HG02973 (cell line): ENCODE measurements at regions not wholly inside any gene's neighbourhood (a gene's known extent, or its start where the extent isn't known, plus 50 kb on each side); places are given as distances from the start of the nearest gene placed in this dataset.
"Not testable (repeated sequence)": the region's sequence is repeated elsewhere in the genome, so short reads cannot be mapped to it uniquely, and the experiment has no call there.

Experiments used
- ATAC-seq: cut with Tn5 transposase; IDR thresholded peaks from one replicate; pipeline ENCODE4 v1.9.1; 2021; ENCODE audit warnings: moderate library complexity; ENCODE audit not compliant: unreplicated experiment

DNA sequence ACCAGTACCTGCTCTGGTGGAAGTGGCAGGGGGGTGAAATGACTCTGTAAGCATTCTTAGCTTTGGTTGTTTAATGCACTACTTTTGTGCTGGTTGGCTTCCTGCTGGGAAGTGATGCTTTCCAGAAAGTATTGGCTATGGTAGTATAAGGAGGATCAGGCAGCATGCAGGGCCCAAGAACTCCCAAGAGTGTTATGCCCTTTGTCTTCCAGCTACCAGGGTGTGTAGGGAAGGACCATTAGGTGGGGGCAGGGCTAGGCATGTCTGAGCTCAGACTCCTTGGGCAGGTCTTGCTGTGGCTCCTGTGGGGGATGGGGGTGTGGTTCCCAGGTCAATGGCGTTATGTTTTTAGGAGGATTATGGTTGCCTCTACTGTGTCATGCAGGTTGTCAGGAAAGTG lies 135.8 kb upstream of the TRPC7 start:
- ATAC-seq, result no peak

DNA sequence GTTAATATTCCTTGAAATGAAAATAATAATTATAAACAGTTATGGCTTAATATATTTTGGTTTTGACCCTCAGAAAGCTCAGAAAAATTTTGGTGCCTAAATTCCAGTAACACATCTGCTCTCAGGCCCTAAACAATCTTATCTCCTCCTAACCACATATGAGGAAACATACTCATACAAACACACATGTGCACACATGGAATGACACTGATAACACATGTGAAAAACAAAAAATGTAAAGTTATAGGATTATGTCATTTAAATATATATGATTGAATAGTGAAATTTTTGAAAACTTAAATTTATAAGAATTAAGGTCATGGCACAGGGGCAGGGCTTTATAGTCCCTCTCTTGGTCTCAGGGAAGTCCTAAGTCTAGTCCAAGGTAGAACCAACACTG lies 127.2 kb upstream of the TRPC7 start:
- no peak for ATAC-seq

DNA sequence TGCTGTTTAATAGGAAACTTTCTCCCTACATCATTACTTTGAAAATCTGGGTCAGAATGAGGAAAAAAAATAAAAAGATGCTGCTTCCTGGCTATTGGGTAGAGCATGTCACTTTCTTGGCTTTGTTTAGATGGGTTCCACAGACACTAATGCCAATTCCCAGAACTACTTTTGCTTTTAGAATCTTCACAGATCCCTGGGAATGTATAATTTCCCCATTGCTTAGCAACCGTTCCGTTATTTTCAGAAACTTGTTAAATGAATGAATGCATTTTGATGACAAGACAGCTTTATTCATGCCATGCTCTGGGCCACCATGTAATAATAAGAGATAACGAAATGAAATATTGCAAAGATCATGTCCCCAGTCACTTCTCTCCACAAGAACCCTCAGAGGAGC lies 126.5 kb upstream of the TRPC7 start:
- ATAC-seq, result no peak

DNA sequence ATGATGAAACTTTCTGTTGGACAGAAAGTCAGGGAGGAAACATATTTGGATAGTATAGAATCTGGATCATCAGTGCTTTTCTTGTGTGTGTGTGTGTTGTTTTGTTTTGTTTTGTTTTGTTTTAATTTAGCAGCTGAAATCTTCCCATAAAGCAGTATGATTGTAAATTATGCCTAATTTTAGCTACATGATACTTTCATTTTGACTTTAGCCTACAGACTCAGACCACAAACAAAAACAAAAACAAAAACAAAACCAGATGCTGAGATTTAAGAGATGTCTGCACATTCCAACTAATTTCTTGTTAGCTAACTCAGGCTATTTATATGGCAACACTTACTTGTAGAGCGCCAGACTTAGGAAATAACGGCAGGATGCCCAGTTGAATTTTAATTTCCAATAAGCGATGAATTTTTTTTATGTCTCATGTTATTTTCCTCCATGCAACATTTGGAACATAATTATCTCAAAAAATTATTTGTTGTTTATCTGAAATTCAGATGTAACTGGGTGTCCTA lies 119.5 kb upstream of the TRPC7 start:
- ATAC-seq, result no peak

DNA sequence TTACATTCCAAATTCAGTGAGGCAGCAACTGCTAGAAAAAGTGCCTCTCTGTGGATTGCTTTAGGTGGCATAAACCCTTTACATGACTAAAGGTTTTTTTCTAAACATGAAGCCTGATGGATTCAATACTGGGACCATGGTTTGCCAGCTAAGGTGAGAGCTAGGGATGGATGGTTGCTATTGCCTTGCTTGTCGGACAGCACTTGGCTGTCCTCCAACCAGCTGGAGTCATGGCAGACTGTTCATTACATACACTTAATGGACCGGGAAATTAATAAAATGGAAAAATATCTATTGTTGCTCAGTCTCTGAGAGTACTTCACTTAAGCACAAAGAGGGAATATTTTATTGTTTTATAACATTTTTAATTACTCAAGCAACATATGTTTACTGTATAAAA lies 116.9 kb upstream of the TRPC7 start:
- no peak for ATAC-seq

DNA sequence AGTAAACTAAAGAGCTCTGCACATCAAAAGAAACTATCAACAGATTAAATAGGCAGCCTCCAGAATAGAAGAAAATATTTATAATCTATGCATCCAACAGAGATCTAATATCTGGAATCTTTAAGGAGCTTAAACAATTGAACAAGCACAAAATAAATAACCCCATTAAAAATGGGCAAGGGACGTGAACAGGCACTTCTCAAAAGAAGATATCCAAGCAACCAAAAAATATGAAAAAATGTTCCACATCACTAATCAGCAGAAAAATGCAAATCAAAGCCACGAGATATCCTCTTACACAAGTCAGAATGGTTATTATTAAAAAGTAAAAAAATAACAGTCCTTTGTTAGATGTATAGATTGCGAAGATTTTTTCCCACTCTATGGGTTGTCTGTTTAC lies 109.1 kb upstream of the TRPC7 start:
- no peak for ATAC-seq

DNA sequence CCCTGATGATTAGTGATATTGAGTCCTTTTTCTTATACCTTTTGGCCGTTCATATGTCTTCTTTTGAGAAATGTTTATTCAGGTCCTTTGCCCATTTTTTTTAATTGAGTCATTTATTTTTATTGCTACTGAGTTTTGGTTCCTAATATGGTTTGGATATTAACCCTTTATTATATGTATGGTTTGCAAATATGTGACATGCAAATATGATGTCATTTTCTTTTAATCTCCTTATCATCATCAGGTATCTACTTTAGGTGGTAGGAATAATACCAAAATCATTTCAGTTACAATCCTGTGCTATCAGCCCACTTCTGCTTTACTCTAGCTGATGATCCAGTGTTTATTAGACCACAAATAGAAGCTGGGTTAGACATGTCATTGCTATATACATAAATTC lies 102.3 kb upstream of the TRPC7 start:
- no peak for ATAC-seq

DNA sequence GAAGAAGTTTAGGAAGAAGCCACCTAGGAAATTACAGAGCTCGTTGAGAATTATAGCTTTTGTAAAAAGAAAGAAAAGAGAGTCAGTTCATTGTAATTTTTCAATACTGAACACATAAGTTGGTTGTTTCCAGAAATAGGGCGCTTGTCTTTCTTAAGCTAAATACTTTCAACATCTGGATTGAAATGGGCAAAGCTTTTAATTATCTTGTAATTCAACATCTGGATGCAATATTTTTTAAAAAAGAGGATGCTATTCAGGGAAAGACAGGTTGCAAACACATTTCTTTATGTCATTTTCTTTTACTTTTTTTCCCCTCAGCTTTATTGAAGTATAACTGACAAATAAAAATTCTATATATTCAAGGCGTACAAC lies 100.7 kb upstream of the TRPC7 start:
- ATAC-seq, result no peak

DNA sequence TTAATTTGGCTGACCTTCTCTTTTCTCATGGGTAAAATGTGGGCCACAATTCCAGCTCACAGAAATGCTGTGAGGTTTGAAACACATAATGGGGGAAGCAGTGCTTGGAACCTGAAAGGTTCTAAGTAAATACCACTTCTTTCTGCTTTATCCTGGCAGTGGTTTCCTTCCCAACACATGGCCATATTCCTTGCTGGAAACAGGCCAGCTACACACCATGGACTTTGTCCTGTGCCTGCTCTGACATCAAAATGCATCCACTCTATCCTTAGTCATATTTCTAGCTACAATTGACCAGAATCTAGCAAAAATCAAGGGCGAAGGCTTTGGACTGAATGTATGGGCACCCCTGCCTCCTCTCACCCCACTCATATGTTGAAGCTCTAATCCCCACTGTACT lies 93.1 kb upstream of the TRPC7 start:
- ATAC-seq, result no peak

DNA sequence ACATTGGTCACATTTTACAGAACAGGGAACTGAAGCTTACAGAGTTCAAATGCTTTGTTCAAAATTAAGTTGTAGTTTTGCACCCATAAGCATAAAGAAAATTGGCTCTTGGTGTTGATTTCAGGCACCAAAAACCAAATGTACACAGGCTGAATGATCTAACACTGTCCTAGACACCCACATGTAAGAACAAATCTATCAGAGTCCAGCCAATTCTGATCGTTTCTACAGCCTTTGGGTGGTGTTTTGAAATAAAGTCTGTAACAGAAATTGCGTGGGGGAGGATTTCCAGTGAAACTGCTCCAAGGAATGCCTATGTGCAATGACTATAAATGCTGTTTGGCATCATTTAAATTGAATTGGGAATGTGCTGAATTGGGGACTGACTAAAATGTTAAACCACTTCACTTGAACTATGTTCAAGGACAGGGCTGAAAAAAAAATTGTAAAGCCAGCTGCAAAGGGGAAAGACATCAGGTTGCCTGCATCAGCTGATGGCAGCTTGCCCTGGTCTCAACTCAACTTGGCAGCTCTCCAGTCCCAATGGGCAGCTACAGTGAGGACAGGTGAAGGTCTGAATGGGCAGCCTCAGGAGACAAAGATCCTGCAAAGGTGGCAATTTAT lies 92.2 kb upstream of the TRPC7 start:
- ATAC-seq, result no peak

DNA sequence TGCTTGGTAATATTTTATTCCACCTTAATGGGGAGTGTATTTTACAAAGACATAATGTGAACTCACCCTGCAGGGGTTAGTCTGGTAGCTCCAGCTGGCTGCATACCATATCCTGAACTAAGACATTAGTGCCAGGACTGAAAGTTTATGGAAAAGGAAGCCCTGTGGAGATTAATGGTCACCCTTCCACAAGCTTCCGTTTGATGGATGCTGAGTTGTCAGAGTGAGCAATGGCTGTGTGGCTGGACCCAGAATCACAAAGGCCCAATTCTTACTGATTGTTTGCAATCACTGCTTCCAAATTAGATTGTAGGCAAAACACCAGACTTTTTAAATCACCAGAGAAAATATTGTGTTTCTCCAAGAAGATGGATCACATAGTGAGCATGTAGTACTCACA lies 90.1 kb upstream of the TRPC7 start:
- ATAC-seq, result no peak

DNA sequence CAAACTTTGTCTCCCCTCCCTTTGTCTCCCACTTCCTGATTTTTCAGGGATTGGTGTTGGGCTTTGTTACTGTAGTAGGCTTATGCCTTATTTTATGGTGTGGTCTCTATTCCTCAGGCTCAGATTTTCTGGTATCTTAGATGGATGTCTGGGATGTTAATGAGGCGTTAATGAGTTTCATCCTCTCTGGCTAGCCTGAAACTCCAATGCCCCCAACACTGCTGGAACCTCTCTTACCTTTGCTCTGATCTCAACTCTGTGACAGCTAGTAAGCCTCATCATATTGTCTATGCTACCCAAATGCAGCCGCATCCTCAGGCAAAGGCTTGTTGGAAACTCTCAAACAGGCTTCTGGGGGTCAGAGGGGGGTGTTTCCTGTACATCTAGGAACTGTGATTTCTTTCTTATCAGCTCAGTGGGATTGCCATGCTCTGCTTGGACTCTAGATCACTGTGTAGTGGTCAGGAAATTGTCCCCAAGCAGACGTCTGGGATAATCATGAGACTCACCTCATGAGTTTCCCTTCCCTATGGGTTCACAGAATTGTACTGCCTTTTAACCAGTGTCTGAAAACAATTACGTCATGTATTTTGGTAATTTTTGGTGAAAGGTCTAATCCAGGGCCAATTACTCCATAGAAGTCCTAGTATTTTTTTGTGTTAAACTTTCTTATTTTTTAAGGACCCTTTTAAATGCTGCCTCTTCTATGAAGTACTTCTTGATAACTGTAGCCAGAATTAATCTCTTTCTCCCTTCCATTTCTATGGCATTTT lies 88.8 kb upstream of the TRPC7 start:
- no peak for ATAC-seq

DNA sequence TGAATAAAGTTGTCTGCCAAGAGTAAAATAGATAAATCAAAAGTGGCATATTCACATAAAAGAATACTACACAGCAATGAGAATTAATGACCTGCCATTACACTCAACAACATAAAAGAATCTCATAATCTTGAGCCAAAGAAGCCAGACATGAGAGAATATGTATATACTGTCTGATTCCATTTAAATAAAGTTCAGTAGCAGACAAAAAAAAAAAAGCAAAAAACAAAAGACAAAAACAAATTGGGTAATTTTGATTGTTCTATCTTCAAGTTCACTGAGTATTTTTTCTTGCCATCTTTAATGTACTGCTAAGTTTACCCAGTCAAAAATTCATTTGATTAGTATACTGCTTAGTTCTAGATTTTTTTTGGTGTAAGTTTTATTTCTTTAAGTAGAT lies 87.9 kb upstream of the TRPC7 start:
- no peak for ATAC-seq

DNA sequence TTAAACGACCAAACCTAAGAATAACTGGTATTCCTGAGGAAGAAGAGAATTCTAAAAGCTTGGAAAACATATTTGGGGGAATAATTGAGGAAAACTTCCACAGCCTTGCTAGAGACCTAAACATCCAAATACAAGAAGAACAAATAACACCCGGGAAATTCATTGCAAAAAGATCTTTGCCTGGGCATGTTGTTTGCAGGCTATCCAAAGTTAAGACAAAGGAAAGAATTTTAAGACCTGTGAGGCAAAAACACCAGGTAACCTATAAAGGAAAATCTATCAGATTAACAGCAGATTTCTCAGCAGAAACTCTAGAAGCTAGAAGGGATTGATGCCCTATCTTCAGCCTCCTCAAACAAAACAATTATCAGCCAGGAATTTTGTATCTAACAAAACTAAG lies 82.2 kb upstream of the TRPC7 start:
- not testable (repeated sequence) for ATAC-seq

DNA sequence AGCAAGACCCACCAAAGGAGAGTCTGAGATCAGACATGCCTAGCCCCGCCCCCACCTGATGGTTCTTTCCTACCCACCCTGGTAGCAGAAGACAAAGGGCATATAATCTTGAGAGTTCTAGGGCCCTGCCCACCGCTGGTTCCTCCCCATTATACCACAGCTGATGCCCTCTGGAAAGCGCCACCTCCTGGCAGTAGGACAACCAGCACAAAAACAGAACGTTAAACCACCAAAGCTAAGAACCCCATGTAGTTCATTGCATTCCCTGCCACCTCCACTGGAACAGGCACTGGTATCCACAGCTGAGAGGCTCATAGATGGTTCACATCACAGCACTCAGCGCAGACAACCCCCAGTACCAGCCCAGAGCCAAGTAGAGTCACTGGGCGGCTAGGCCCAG lies 81.2 kb upstream of the TRPC7 start:
- no peak for ATAC-seq

DNA sequence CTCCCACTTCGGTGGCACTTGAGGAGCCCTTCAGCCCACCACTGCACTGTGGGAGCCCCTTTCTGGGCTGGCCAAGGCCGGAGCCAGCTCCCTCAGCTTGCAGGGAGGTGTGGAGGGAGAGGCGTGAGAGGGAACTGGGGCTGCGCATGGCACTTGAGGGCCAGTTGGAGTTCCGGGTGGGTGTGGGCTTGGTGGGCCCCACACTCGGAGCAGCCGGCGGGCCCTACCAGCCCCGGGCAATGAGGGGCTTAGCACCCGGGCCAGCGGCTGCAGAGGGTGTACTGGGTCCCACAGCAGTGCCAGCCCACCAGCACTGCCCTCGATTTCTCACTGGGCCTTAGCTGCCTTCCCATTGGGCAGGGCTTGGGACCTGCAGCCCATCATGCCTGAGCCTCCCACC lies 78.8 kb upstream of the TRPC7 start:
- not testable (repeated sequence) for ATAC-seq

DNA sequence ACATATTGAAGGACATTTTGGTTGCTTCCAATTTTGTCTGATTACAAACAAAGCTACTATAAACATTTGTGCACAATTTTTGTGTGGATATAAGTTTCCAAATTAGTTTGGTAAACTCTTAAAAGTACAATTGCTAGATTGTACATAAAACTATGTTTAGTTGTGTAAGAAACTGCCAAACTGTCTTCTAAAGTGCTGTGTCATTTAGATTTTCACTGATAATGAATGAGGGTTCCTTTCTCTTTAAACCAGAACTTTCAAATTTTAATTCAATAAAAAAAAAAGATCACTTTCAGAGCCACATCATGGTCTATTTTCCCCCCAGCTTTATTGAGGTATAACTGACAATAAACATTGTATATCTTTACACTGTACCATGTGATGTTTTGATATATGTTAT lies 74.0 kb upstream of the TRPC7 start:
- ATAC-seq, result no peak

DNA sequence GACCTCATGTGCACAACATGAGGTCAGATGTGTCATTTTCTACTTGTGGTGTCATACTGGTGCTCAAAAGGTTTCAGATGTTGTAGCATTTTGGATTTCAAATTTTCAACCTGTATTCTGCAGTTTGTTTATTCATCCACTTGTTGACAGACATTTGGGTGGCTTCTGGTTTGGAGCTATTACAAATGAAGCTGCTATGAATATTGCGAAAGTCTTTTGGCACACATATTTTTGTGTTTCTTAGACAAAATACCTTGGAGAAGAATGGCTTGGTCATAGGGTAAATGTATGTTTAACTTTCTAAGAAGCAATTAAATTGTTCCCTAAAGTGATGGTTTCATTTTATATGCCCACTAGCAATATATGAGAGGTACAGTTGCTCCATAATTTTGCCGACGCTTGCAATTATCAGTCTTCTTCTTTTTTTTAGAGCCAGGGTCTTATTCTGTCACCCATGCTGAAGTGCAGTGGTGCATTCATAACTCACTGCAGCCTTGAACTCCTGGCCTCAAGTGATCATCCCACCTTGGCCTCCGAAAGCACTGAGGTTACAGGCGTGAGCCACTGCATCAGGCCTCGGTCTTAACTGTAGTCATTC lies 70.7 kb upstream of the TRPC7 start:
- no peak for ATAC-seq

DNA sequence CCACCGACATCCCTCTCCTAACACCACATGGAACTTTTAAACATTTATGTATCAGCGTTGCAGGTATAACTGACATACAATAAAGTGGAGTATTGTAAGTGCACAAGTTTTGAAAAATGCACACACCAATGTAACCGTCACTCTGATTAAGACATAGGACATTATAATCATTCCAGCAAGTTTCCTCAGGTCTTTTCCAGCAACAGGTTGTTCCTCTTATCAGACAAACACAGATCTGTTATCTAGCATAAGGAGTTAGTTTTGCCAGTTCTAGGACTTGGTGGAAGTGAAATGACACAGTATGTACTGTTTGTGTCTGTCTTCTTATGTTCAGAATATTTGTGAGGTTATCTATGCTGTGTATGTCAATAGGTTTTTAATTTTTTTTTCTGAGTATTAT lies 69.5 kb upstream of the TRPC7 start:
- ATAC-seq, result no peak

DNA sequence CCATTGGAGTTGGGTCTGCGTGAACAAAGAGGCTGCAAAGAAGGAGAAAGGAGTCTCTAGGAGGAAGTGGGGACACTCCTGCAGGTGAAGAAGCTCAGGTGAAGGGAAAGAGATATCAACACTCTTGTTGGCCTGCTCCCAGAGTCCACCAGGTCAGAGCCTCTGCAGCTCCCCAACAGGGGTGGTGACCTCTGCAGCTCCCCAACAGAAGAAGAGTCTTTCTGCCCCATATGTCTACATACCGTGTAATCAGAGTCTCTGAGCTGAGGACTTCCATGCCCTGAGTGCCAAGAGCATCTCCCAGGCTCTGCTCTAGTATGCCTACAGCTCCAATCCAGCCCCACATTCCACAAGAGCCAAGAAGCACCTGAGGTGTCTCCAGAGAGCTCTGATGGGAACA lies 67.4 kb upstream of the TRPC7 start:
- ATAC-seq, result no peak

DNA sequence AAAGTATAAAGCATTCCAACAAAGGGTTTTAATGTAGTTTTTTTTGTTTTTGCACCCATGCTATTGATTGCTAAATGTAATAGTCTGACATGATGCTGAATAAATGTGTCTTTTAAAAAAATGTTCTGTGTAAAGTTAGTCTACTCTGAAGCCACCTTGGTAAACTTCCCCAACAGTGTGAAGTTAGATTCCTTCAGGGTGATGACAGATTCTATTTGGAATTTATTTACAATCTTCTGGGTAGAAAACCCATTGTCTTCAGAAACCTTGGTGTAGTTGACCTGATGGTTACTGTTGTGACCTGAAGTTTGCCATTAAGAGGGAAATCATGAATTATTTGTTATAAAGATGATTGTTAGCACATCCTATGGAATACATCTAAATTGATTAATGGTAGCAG lies 64.7 kb upstream of the TRPC7 start:
- no peak for ATAC-seq

DNA sequence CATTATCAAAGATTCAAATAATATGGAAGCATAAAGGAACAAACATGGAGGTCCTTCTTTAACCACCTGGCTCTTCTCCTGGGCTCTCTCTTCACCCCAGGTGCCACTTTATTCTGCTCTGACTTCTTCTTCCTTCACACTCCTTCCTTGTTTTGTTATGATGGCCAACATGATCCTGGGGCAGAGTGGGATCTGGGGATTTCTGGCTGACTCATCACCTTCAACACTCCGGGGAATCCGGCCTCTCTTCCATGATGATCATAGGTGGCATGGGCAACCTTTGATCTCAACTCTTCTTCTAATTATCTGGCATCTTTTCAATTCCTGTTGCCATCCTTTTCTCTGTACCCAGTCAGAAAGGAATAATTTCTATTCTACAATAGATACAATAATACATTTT lies 62.1 kb upstream of the TRPC7 start:
- ATAC-seq, result no peak
